ENCODE measurements at regions not wholly inside any gene's neighbourhood (a gene's known extent, or its start where the extent isn't known, plus 50 kb on each side); places are given as distances from the start of the nearest gene placed in this dataset.

DNA sequence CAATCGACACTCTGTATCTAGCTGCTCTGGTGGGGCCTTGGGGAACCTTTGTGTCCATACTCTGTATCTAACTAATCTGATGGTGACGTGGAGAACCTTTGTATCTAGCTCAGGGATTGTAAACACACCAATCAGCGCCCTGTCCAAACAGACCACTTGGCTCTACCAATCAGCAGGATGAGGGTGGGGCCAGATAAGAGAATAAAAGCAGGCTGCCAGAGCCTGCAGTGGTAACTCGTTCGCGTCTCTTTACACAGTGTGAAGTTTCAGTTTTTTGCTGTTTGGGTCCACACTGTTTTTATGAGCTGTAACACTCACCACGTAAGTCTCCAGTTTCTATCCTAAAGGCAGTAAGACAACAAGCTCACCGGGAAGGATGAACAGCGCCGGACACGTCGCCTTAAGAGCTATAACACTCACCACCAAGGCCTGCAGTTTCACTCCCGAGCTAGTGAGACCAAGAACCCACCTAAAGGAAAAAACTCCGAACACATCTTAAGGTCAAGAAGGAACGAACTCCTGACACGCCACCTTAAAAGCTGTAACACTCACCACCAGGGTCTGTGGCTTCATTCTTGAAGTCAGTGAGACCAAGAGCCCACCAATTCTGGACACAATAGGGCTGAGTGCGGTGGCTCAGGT is 64.6 kb downstream of the KPNA2 start:
- TF ChIP-seq, protein P1, sequence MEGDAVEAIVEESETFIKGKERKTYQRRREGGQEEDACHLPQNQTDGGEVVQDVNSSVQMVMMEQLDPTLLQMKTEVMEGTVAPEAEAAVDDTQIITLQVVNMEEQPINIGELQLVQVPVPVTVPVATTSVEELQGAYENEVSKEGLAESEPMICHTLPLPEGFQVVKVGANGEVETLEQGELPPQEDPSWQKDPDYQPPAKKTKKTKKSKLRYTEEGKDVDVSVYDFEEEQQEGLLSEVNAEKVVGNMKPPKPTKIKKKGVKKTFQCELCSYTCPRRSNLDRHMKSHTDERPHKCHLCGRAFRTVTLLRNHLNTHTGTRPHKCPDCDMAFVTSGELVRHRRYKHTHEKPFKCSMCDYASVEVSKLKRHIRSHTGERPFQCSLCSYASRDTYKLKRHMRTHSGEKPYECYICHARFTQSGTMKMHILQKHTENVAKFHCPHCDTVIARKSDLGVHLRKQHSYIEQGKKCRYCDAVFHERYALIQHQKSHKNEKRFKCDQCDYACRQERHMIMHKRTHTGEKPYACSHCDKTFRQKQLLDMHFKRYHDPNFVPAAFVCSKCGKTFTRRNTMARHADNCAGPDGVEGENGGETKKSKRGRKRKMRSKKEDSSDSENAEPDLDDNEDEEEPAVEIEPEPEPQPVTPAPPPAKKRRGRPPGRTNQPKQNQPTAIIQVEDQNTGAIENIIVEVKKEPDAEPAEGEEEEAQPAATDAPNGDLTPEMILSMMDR (tag by site-specific recombination; IDR thresholded peaks at IDR 0.05), result no peak
- TF ChIP-seq ZNF843 (tag by site-specific recombination; IDR thresholded peaks at IDR 0.05) (no peak), ZNF558 (tag by site-specific recombination; IDR thresholded peaks at IDR 0.05) (no peak), ZNF629 (tag by site-specific recombination; IDR thresholded peaks at IDR 0.05) (no peak), ZNF530 (tag by site-specific recombination; IDR thresholded peaks at IDR 0.05; ENCODE audit: low read depth) (no peak), ZNF175 (tag by site-specific recombination; IDR thresholded peaks at IDR 0.05) (no peak), KLF1 (tag by site-specific recombination; IDR thresholded peaks at IDR 0.05) (no peak), IKZF3 (tag by site-specific recombination; IDR thresholded peaks at IDR 0.05) (no peak), TRIM28 (IDR thresholded peaks at IDR 0.05; ENCODE audit: borderline replicate concordance, low read length) (no peak), ZNF394 (tag by site-specific recombination; IDR thresholded peaks at IDR 0.05; ENCODE audit: borderline replicate concordance) (no peak), YY1 (tag by site-specific recombination; IDR thresholded peaks at IDR 0.05) (no peak), PRDM1 (tag by site-specific recombination; IDR thresholded peaks at IDR 0.05) (no peak)
- TF ChIP-seq, protein P2, sequence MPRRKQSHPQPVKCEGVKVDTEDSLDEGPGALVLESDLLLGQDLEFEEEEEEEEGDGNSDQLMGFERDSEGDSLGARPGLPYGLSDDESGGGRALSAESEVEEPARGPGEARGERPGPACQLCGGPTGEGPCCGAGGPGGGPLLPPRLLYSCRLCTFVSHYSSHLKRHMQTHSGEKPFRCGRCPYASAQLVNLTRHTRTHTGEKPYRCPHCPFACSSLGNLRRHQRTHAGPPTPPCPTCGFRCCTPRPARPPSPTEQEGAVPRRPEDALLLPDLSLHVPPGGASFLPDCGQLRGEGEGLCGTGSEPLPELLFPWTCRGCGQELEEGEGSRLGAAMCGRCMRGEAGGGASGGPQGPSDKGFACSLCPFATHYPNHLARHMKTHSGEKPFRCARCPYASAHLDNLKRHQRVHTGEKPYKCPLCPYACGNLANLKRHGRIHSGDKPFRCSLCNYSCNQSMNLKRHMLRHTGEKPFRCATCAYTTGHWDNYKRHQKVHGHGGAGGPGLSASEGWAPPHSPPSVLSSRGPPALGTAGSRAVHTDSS (tag by site-specific recombination; IDR thresholded peaks at IDR 0.05), result no peak
- TF ChIP-seq, protein P3, sequence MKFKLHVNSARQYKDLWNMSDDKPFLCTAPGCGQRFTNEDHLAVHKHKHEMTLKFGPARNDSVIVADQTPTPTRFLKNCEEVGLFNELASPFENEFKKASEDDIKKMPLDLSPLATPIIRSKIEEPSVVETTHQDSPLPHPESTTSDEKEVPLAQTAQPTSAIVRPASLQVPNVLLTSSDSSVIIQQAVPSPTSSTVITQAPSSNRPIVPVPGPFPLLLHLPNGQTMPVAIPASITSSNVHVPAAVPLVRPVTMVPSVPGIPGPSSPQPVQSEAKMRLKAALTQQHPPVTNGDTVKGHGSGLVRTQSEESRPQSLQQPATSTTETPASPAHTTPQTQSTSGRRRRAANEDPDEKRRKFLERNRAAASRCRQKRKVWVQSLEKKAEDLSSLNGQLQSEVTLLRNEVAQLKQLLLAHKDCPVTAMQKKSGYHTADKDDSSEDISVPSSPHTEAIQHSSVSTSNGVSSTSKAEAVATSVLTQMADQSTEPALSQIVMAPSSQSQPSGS (tag by site-specific recombination; IDR thresholded peaks at IDR 0.05; ENCODE audit: low read depth), result no peak
